WTC11 (cell line): ENCODE measurements at regions not wholly inside any gene's neighbourhood (a gene's known extent, or its start where the extent isn't known, plus 50 kb on each side); places are given as distances from the start of the nearest gene placed in this dataset.

Experiments
- ATAC-seq: fragments of 200-7000 bp; cut with Tn5 transposase; 2 replicates; pipeline ENCODE4 v1.10.0; 2021; ENCODE audit warnings: mild to moderate bottlenecking, moderate library complexity
- CTCF ChIA-PET: fragments of 300-600 bp; sonication (Branson Sonifier 250); formaldehyde crosslinking; loops from one replicate; lab custom pipeline; 2021; ENCODE audit warnings: antibody characterized with exemption; lab: Charles Lee
- POLR2A ChIA-PET: fragments of 350-600 bp; sonication (Branson Sonifier 250); formaldehyde crosslinking; loops from one replicate; lab custom pipeline; 2021; ENCODE audit warnings: antibody characterized with exemption; lab: Charles Lee
- DNase-seq: peaks from one replicate; pipeline ENCODE4 v3.0.0; 2021; ENCODE audit warnings: low spot score
- H3K27ac Mint-ChIP-seq: 2 replicates; pipeline ENCODE4 v1.8.0; 2021; ENCODE audit warnings: mixed read lengths
- H3K27me3 Mint-ChIP-seq: 2 replicates; pipeline ENCODE4 v1.8.0; 2021; ENCODE audit warnings: low read depth, mild to moderate bottlenecking, moderate library complexity, mixed read lengths
- H3K36me3 Mint-ChIP-seq: 2 replicates; pipeline ENCODE4 v1.8.0; 2021; ENCODE audit warnings: mixed read lengths
- H3K4me1 Mint-ChIP-seq: 2 replicates; pipeline ENCODE4 v1.8.0; 2022; ENCODE audit warnings: mixed read lengths
- H3K4me3 Mint-ChIP-seq: 2 replicates; pipeline ENCODE4 v1.8.0; 2021; ENCODE audit warnings: mild to moderate bottlenecking, moderate library complexity, mixed read lengths
- H3K9me3 Mint-ChIP-seq: 2 replicates; pipeline ENCODE4 v1.8.0; 2021; ENCODE audit warnings: mixed read lengths
- CREB1 ChIP-seq: sonication (generic); formaldehyde crosslinking; IDR thresholded peaks from 2 replicates; pipeline ENCODE4 v1.8.0; 2023; ENCODE audit warnings: mild to moderate bottlenecking, missing genetic modification reagents
- ESRRA ChIP-seq: sonication (generic); formaldehyde crosslinking; IDR thresholded peaks from 2 replicates; pipeline ENCODE4 v1.8.1; 2022; ENCODE audit warnings: mild to moderate bottlenecking, missing genetic modification reagents, borderline replicate concordance
- FOXK1 ChIP-seq: sonication (generic); formaldehyde crosslinking; IDR thresholded peaks from 2 replicates; pipeline ENCODE4 v1.8.0; 2022; ENCODE audit warnings: mild to moderate bottlenecking, moderate library complexity, missing genetic modification reagents
- GRHL2 ChIP-seq: fragments of 250-450 bp; sonication (Bioruptor Pico); IDR thresholded peaks from 2 replicates; pipeline ENCODE4 v1.8.0; 2022; ENCODE audit warnings: mild to moderate bottlenecking, moderate library complexity; ENCODE audit not compliant: insufficient replicate concordance, severe bottlenecking
- IRF2 ChIP-seq: sonication (generic); formaldehyde crosslinking; IDR thresholded peaks from 2 replicates; pipeline ENCODE4 v1.8.0; 2022; ENCODE audit warnings: low read depth, missing genetic modification reagents, borderline replicate concordance
- KAT7 ChIP-seq: sonication (generic); formaldehyde crosslinking; IDR thresholded peaks from 2 replicates; pipeline ENCODE4 v1.8.1; 2023; ENCODE audit warnings: missing genetic modification reagents, mild to moderate bottlenecking, borderline replicate concordance
- MXD4 ChIP-seq: fragments of 250-450 bp; sonication (Bioruptor Pico); IDR thresholded peaks from 2 replicates; pipeline ENCODE4 v1.8.0; 2021; ENCODE audit warnings: mild to moderate bottlenecking, moderate library complexity, borderline replicate concordance
- NFATC4 ChIP-seq: fragments of 250-450 bp; sonication (Bioruptor Pico); IDR thresholded peaks from 2 replicates; pipeline ENCODE4 v1.9.0; 2021; ENCODE audit warnings: mild to moderate bottlenecking
- NR1H2 ChIP-seq: sonication (generic); formaldehyde crosslinking; IDR thresholded peaks from 2 replicates; pipeline ENCODE4 v1.9.0; 2021; ENCODE audit warnings: mild to moderate bottlenecking, moderate library complexity, missing genetic modification reagents
- NR3C1 ChIP-seq: sonication (generic); formaldehyde crosslinking; conservative IDR thresholded peaks from 2 replicates; pipeline ENCODE4 v1.8.1; 2023; ENCODE audit warnings: low read depth, mild to moderate bottlenecking, missing genetic modification reagents
- ZNF121 ChIP-seq: sonication (generic); formaldehyde crosslinking; IDR thresholded peaks from 2 replicates; pipeline ENCODE4 v1.8.0; 2023; ENCODE audit warnings: missing genetic modification reagents
- ZNF138 ChIP-seq: sonication (generic); formaldehyde crosslinking; conservative IDR thresholded peaks from 2 replicates; pipeline ENCODE4 v1.8.1; 2022; ENCODE audit warnings: mild to moderate bottlenecking, moderate library complexity, missing genetic modification reagents
- ZNF317 ChIP-seq: sonication (generic); formaldehyde crosslinking; IDR thresholded peaks from 2 replicates; pipeline ENCODE4 v1.8.1; 2023; ENCODE audit warnings: low read depth, mild to moderate bottlenecking, moderate library complexity, missing genetic modification reagents, borderline replicate concordance
- ZNF396 ChIP-seq: fragments of 250-450 bp; sonication (Bioruptor Pico); IDR thresholded peaks from 2 replicates; pipeline ENCODE4 v1.8.0; 2021; ENCODE audit warnings: mild to moderate bottlenecking, moderate library complexity, borderline replicate concordance
- TF ChIP-seq, protein P1 (sequence below): fragments of 250-450 bp; sonication (Bioruptor Pico); IDR thresholded peaks from 2 replicates; pipeline ENCODE4 v2.1.2; 2022; ENCODE audit warnings: mild to moderate bottlenecking, moderate library complexity
- TF ChIP-seq, protein P2 (sequence below): fragments of 250-450 bp; sonication (Bioruptor Pico); IDR thresholded peaks from 2 replicates; pipeline ENCODE4 v1.9.0; 2021; ENCODE audit warnings: mild to moderate bottlenecking
- TF ChIP-seq, protein P3 (sequence below): sonication (generic); formaldehyde crosslinking; IDR thresholded peaks from 2 replicates; pipeline ENCODE4 v1.8.1; 2023; ENCODE audit warnings: mild to moderate bottlenecking, missing genetic modification reagents, moderate library complexity
- TF ChIP-seq, protein P4 (sequence below): sonication (generic); formaldehyde crosslinking; IDR thresholded peaks from 2 replicates; pipeline ENCODE4 v1.8.1; 2022; ENCODE audit warnings: low read depth, mild to moderate bottlenecking, moderate library complexity, missing genetic modification reagents, borderline replicate concordance
- TF ChIP-seq, protein P5 (sequence below): sonication (generic); formaldehyde crosslinking; conservative IDR thresholded peaks from 2 replicates; pipeline ENCODE4 v1.8.1; 2022; ENCODE audit warnings: mild to moderate bottlenecking, missing genetic modification reagents
- TF ChIP-seq, protein P6 (sequence below): sonication (generic); formaldehyde crosslinking; IDR thresholded peaks from 2 replicates; pipeline ENCODE4 v1.8.0; 2023; ENCODE audit warnings: missing genetic modification reagents, mild to moderate bottlenecking, borderline replicate concordance
- TF ChIP-seq, protein P7 (sequence below): sonication (generic); formaldehyde crosslinking; IDR thresholded peaks from 2 replicates; pipeline ENCODE4 v1.8.0; 2022; ENCODE audit warnings: mild to moderate bottlenecking, missing genetic modification reagents

DNA sequence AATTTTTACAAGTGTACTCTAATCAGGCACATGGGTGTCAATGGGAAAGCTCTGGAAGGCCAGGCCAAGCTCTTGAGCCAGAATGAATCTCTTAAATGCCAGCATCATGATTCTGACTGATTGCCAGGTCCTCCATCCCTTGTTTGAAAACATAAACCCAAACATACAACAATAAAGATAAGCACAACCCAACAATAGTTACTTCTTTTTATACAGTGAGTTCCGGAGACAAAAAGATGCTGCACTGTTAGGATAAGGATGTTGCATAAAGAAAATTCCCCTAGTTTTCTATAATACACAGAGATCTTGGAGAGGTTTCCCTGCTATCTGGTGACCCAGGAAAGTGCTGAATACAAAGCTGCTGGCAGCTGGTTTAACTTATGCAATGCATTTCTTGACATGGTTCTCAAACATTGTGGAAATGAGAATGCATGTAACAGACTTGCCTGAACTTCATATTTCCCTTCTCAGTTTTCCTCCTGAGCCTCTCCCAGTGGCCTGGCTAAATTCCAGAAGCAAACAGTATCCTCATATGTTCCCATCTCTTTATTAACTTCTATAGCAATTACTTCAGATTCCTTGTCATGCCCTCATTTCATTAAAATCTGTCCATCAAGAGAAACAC lies 180.1 kb upstream of the PRICKLE2 start (continued):
- TF ChIP-seq, protein P1, sequence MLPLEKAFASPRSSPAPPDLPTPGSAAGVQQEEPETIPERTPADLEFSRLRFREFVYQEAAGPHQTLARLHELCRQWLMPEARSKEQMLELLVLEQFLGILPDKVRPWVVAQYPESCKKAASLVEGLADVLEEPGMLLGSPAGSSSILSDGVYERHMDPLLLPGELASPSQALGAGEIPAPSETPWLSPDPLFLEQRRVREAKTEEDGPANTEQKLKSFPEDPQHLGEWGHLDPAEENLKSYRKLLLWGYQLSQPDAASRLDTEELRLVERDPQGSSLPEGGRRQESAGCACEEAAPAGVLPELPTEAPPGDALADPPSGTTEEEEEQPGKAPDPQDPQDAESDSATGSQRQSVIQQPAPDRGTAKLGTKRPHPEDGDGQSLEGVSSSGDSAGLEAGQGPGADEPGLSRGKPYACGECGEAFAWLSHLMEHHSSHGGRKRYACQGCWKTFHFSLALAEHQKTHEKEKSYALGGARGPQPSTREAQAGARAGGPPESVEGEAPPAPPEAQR: no peak
- TF ChIP-seq, protein P2, sequence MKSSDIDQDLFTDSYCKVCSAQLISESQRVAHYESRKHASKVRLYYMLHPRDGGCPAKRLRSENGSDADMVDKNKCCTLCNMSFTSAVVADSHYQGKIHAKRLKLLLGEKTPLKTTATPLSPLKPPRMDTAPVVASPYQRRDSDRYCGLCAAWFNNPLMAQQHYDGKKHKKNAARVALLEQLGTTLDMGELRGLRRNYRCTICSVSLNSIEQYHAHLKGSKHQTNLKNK (CRISPR knock-in tag): no peak
- TF ChIP-seq, protein P3, sequence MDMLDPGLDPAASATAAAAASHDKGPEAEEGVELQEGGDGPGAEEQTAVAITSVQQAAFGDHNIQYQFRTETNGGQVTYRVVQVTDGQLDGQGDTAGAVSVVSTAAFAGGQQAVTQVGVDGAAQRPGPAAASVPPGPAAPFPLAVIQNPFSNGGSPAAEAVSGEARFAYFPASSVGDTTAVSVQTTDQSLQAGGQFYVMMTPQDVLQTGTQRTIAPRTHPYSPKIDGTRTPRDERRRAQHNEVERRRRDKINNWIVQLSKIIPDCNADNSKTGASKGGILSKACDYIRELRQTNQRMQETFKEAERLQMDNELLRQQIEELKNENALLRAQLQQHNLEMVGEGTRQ: no peak
- no peak for TF ChIP-seq IRF2

DNA sequence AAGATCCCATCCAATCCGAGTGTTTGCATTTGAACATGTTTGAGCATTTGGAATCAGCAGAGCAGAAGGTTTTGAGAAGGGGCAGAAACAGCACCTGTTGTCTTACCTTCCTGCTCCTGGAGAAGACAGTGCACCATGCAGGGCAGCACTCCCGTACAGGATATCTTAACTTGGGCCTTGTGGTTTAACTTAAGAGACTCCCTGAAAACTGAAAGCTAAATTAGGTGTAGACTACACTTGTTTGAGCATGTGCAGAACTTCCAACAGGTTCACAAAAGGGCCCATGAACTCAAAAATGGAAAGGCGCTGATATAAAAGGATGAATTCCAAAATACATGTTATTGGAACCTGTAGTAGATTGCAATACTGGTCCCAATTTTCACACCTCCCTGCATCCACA lies 175.4 kb upstream of the PRICKLE2 start:
- Mint-ChIP-seq H3K36me3 (no peaks in the 10 kb centered on the region), H3K27me3 (no peaks in the 10 kb centered on the region), H3K4me3 (no peak overlapping the region), H3K9me3 (no peaks in the 10 kb centered on the region), H3K27ac (no peak overlapping the region), H3K4me1 (peaks cover 12% of the 10 kb centered on the region)
- DNase-seq (no peak), ATAC-seq (no peak)
- TF ChIP-seq NR3C1 (CRISPR knock-in tag): no peak
- TF ChIP-seq, protein P4, sequence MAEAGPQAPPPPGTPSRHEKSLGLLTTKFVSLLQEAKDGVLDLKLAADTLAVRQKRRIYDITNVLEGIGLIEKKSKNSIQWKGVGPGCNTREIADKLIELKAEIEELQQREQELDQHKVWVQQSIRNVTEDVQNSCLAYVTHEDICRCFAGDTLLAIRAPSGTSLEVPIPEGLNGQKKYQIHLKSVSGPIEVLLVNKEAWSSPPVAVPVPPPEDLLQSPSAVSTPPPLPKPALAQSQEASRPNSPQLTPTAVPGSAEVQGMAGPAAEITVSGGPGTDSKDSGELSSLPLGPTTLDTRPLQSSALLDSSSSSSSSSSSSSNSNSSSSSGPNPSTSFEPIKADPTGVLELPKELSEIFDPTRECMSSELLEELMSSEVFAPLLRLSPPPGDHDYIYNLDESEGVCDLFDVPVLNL: no peak
- TF ChIP-seq, protein P5, sequence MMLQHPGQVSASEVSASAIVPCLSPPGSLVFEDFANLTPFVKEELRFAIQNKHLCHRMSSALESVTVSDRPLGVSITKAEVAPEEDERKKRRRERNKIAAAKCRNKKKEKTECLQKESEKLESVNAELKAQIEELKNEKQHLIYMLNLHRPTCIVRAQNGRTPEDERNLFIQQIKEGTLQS (CRISPR knock-in tag): no peak
- no peak for TF ChIP-seq NR1H2 (CRISPR knock-in tag)
- TF ChIP-seq, protein P3: no peak
- TF ChIP-seq KAT7 (CRISPR knock-in tag): no peak
- TF ChIP-seq, protein P6, sequence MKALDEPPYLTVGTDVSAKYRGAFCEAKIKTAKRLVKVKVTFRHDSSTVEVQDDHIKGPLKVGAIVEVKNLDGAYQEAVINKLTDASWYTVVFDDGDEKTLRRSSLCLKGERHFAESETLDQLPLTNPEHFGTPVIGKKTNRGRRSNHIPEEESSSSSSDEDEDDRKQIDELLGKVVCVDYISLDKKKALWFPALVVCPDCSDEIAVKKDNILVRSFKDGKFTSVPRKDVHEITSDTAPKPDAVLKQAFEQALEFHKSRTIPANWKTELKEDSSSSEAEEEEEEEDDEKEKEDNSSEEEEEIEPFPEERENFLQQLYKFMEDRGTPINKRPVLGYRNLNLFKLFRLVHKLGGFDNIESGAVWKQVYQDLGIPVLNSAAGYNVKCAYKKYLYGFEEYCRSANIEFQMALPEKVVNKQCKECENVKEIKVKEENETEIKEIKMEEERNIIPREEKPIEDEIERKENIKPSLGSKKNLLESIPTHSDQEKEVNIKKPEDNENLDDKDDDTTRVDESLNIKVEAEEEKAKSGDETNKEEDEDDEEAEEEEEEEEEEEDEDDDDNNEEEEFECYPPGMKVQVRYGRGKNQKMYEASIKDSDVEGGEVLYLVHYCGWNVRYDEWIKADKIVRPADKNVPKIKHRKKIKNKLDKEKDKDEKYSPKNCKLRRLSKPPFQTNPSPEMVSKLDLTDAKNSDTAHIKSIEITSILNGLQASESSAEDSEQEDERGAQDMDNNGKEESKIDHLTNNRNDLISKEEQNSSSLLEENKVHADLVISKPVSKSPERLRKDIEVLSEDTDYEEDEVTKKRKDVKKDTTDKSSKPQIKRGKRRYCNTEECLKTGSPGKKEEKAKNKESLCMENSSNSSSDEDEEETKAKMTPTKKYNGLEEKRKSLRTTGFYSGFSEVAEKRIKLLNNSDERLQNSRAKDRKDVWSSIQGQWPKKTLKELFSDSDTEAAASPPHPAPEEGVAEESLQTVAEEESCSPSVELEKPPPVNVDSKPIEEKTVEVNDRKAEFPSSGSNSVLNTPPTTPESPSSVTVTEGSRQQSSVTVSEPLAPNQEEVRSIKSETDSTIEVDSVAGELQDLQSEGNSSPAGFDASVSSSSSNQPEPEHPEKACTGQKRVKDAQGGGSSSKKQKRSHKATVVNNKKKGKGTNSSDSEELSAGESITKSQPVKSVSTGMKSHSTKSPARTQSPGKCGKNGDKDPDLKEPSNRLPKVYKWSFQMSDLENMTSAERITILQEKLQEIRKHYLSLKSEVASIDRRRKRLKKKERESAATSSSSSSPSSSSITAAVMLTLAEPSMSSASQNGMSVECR (CRISPR knock-in tag): no peak
- no peak for TF ChIP-seq GRHL2
- no peak for TF ChIP-seq ESRRA (CRISPR knock-in tag)
- no peak for TF ChIP-seq ZNF317 (CRISPR knock-in tag)
- TF ChIP-seq CREB1: no peak
- TF ChIP-seq, protein P7, sequence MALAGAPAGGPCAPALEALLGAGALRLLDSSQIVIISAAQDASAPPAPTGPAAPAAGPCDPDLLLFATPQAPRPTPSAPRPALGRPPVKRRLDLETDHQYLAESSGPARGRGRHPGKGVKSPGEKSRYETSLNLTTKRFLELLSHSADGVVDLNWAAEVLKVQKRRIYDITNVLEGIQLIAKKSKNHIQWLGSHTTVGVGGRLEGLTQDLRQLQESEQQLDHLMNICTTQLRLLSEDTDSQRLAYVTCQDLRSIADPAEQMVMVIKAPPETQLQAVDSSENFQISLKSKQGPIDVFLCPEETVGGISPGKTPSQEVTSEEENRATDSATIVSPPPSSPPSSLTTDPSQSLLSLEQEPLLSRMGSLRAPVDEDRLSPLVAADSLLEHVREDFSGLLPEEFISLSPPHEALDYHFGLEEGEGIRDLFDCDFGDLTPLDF (CRISPR knock-in tag): no peak
- no peak for TF ChIP-seq ZNF138 (CRISPR knock-in tag)
- TF ChIP-seq MXD4 (CRISPR knock-in tag): no peak
- TF ChIP-seq ZNF121: no peak
- no peak for TF ChIP-seq FOXK1 (CRISPR knock-in tag)
- TF ChIP-seq ZNF396 (CRISPR knock-in tag): no peak
- TF ChIP-seq NFATC4: no peak
- ChIA-PET POLR2A (interaction anchor here (1.3 kb wide), 1 partner anchor 81 kb away, joined by 3 read pairs; no protein-coding TSS in a partner anchor), CTCF (interaction anchor here (0.8 to 1.4 kb wide), 6 partner anchors 11 to 377 kb away, joined by 3 to 6 read pairs (median 4); partner anchors contain the start of gene PSMD6)
